Activated CD8-positive, alpha-beta memory T cell treated with anti-CD3 and anti-CD28 coated beads for 1 hour (primary cell): ENCODE measurements at regions not wholly inside any gene's neighbourhood (a gene's known extent, or its start where the extent isn't known, plus 50 kb on each side); places are given as distances from the start of the nearest gene placed in this dataset.
"Not testable (repeated sequence)": the region's sequence is repeated elsewhere in the genome, so short reads cannot be mapped to it uniquely, and the experiment has no call there.

Experiments used
- DNase-seq, 2 donors: peaks; one replicate each; pipeline ENCODE4 v3.0.0-alpha.2; 2020; ENCODE audit warnings: low read depth in 1 of 2; ENCODE audit errors: extremely low read depth in 1 of 2

DNA sequence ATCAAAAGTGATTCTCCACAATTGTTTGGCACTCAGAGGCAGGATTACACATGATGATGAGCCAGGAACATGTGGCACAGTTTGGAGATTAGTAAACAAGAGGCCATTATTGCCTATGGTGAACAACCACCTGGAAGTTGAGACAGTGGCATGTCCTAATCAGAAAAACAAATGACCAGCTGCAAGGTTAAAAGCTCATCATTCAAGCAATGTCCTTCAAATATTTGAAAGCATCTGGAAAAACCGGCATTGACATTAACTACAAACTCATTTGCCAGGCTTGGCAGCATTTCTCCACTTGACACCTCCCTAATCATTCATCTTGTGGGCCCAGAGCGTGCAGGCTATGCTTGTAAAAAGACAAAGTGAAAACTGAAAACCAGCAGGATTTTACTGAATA is 80.6 kb upstream of the MEGF10 start:
- no peak for DNase-seq

GRCh38 chr5:127213231-127213630 is 77.4 kb upstream of the MEGF10 start:
- DNase-seq, result no peak

DNA sequence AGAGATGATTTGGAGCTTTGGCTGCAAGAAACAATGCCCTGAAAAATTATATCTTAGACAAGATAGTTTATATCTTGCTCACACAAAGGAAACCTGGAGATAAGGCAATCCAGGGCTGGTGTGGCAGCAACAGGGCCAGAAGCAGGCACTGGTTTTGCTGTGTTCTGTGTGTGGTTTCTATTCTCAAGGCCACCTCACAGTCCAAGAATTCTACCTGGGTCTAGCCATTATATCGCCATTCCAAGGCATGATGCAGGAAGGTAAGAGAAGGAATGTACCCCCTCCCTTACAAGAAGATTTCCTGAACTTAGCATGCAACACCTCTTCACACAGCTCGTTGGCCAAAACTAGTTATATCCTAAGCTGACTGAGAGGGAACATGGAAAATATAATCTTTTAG is 74.5 kb upstream of the MEGF10 start:
- DNase-seq, result no peak

DNA sequence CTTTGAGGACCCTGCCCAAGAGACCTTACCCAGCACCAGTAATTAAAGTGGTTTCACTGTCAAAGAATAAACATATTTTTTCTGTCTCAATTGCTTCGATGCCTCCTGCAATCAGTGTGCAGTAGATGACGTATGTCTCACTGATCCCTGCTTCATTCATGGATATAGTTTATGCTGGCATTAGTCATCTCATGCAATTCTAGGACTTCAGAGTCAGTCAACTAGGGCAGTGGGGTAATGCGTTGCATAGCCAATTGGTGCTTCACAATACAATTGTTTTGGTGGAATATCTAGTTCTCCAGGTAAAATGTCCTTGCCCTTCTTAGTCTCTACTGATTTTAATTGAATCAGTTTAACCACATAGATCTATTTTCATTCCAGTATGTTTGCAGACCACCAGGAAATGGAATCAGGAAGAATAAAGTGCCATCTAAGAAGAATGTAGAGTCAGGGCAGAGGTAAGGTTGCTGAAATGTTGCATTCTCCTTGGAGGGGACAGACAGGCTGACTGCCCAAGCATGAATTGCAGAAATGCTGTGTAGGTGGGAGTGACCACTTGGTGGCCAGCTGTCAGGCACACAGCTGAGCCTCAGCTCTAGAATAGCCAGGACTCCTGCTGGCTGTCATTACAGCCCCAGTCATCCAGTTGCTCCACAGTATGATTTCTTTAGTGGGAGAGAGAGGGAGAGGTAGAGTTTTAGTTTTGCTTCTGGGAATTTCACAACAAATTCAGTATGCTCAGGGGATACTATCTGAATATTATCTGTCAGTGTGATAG is 73.5 kb upstream of the MEGF10 start:
- no peak for DNase-seq

- DNase-seq, result not testable (repeated sequence)
Observed at GRCh38 chr5:127221936-127222335, 68.7 kb upstream of the MEGF10 start.

DNA sequence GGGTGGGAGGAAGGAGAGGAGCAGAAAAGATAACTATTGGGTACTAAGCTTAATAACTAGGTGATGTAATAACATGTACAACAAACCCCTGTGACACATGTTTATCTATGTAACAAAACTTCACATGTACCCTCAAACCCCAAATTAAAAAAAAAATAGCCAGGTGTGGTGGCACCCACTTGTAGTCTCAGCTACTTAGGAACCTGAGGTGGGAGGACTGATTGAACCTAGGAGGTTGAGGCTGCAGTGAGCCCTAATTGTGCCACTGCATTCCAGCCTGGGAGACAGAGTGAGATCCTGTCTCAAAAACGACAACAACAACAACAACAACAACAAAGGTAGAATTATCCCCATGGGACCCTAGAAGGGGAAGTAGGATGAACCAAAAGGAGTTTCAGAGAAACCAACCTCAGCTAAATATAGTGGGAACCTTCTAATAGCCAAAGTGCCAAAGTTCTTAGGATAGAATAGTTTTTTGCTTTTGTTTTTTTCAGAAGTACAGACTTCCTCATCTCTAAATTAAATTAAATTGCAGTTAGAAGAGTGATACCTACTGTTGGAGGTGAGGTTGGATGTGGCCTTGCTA is 67.9 kb upstream of the MEGF10 start:
- not testable (repeated sequence) for DNase-seq

GRCh38 chr5:127223256-127223974 is 67.2 kb upstream of the MEGF10 start:
- no peak for DNase-seq

DNA sequence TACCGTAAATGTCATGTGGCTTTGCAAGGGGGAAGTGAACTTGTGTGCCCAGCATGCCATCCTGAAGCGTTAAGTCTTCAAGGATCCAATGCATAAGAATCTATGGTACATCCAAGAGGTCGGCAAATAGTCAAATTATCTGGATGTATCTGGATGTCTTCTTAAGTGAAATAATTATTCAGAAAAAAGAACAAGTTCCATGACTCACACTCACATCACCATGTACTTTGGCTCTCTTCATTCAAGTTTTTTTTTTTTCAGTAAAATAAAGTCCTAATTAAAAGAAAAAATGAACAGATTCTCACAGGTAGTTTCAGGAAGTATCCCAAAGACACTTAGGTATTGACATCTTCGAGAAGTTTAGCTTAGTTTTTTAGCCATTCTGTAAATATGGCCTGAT is 62.7 kb upstream of the MEGF10 start:
- no peak for DNase-seq

DNA sequence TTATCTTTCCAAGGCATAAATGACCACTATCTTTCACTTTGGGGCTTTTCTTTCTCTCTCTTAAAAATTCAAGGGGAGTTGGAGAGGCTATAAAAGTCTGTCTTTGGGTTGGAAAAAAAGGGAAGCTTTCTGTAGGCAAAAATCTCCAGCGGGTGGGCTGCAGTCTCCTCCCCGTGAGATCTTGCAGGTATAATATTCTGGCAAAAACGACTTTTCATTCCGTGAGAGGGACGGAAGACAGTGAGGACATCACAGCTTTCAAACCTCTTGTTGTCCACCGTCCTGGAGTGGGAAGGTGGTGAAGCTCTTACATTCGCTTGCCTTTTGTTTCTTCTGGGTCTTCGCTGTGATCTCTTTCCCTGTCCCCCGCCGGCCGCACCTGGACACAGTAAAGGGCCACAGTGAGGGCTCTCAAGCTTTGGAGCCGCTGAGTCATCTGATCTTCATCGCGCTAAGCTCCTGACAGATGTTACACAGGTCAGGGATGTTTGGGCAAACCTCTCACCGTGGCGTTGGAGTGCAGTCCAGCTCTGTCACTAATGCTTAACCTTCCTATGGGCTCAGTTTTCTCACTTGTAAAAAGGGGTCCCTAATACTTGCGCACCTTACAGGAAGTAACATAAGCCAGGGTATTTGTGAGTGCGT is 61.9 kb upstream of the MEGF10 start:
- no peak for DNase-seq

GRCh38 chr5:127229185-127229889 is 61.3 kb upstream of the MEGF10 start:
- DNase-seq, result peak in 1 of 2 donors; percentile 18

- DNase-seq, result no peak
Observed at GRCh38 chr5:127231118-127231517, 59.5 kb upstream of the MEGF10 start.

GRCh38 chr5:127233590-127233989 is 57.0 kb upstream of the MEGF10 start:
- no peak for DNase-seq

- DNase-seq, result no peak
Observed at GRCh38 chr5:127235136-127235535, 55.5 kb upstream of the MEGF10 start.

DNA sequence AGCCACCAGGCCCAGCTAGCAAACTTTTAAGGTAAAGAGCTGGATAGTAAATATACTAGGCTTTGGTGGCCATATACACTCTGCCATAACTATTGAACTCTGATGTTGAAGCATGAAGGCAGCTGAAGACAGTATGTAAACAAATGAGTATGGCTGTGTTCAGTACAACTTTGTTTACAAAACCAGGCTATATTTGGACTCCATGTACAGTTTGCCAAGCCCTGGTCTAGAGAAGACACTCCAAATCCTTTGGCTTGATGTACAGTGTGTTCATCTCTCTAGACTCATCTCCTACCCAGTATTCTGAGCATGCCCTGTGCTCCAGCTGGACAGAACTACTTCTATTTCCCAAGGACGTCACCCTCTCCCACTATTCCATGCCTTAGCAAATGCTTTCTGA is 54.3 kb upstream of the MEGF10 start:
- no peak for DNase-seq
